HG02884 (cell line): ENCODE measurements at regions not wholly inside any gene's neighbourhood (a gene's known extent, or its start where the extent isn't known, plus 50 kb on each side); places are given as distances from the start of the nearest gene placed in this dataset.

Experiments
- ATAC-seq: cut with Tn5 transposase; IDR thresholded peaks from one replicate; pipeline ENCODE4 v1.9.1; 2021; ENCODE audit warnings: mild to moderate bottlenecking, moderate library complexity; ENCODE audit not compliant: unreplicated experiment

GRCh38 chr9:126151031-126151685 is 175.5 kb upstream of the MVB12B start:
- no peak for ATAC-seq

GRCh38 chr9:126151686-126152134 is 174.9 kb upstream of the MVB12B start:
- no peak for ATAC-seq

- no peak for ATAC-seq
Observed at GRCh38 chr9:126152622-126153362, 173.8 kb upstream of the MVB12B start.

- ATAC-seq = no peak
Observed at GRCh38 chr9:126153382-126153781, 173.2 kb upstream of the MVB12B start.

- no peak for ATAC-seq
Observed at GRCh38 chr9:126154182-126154827, 172.3 kb upstream of the MVB12B start.

DNA sequence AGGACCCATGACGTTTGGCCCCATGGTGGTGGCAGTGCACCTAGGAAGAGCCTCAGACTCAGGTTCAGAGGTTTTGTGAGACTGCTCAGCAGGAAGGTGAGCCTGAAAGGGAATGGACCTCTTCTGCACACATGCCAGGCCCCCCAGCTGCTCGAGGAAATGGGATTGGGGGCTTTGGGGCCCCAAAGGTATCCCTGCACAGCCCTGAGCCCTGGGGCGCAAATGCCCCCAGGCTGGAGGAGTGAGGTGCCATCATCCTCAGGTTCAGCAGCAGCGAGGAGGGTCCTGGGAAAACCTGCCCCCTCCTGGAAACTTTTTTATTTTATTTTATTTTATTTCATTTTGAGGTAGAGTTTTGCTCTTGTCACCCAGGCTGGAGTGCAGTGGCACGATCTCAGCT is 171.8 kb upstream of the MVB12B start:
- ATAC-seq = no peak

GRCh38 chr9:126155756-126156664 is 170.6 kb upstream of the MVB12B start:
- ATAC-seq = no peak

DNA sequence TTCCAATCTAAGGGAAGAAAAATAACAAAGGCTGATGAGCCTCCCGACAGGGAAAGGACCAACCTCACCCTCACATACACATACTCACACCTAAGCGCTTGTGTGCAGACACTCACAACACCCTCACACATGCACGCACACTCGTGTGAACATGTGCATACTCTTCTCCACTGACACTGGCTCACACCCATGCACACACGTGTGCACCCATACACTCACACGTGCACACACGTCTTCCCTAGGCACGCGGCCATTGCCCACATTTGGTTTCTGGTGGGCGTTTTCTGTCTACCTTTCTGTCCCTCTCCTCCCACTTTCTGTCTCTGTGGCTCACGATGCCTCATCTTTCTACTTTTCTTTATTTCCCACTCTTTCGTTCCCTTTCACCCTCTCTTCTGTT is 169.7 kb upstream of the MVB12B start:
- ATAC-seq = no peak

GRCh38 chr9:126157423-126157822 is 169.2 kb upstream of the MVB12B start:
- no peak for ATAC-seq

DNA sequence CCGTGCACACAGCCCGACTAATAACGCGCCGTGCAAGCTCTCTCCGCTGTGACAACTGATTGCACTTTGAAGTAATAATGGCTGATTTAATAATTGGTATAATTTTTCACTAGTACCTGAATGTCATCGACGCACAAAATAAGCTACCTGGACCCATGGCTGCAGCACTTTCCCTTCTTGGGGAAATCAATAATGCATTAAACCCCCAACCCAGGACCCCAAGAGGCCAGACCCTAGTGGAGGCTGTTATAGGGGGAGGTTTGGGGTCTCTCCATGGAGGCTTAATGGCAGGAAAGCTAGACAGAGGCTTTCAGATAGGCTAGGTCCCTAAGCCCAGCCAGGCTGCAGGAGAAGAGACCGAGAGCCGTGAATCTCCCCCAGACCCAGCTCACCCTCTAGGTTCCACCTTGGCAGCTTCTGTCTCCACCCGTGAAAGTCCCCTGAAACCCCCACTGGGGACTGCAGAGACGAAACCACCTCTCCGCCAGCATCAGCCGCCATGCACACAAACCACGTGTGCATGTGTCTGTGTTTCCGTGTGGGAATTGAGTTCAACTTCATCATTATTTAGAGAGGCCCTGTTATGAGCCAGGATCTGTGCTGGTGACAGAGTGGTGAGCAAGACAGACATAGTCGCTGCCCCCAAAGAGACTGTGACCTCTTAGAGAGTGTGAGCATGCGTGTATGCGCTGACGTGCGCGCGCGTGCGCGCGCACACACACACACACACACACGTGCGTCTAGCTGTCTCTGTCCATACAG is 168.6 kb upstream of the MVB12B start:
- no peak for ATAC-seq

DNA sequence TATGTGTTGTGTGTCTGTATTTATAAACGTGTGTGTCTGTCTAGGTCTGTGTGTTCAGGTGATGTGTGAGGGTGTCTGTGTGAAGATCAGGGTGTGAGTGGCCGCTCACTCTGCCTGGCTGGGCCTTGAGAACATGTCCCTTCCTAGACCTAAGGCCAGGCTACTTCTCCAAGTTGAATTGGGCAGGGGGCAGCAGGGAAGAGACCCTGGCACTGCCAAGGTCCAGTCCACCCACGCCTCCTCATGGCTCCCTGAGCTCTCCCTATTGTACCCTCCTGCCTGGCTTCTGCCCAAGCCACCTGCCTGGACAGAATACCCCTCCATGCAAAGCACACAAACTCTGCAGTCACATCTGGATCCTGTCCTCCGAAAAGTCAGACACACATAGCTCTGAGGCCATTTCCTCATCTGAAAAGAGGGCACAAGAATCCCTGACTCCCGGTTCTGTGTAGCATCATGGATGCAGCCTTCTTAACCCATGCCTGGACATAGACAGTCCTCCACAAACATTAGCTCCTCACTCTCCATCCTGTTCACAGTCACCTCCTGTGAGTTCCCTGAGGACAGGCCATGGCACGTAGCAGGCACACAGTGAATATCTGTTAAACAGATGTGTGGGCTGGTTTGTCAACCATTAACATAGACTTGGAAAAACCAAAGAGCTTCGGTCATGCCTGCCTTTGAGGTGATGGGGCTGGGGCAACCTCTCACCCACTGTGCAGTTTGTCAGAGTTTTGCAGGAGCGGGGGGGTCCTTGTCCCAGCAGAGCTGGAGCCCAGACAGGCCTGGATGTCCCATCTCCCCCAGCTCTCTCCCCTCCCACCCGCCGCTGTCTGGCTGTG is 167.8 kb upstream of the MVB12B start:
- no peak for ATAC-seq

- ATAC-seq = no peak
Observed at GRCh38 chr9:126159430-126160060, 167.1 kb upstream of the MVB12B start.

GRCh38 chr9:126160067-126160853 is 166.4 kb upstream of the MVB12B start:
- ATAC-seq = no peak

DNA sequence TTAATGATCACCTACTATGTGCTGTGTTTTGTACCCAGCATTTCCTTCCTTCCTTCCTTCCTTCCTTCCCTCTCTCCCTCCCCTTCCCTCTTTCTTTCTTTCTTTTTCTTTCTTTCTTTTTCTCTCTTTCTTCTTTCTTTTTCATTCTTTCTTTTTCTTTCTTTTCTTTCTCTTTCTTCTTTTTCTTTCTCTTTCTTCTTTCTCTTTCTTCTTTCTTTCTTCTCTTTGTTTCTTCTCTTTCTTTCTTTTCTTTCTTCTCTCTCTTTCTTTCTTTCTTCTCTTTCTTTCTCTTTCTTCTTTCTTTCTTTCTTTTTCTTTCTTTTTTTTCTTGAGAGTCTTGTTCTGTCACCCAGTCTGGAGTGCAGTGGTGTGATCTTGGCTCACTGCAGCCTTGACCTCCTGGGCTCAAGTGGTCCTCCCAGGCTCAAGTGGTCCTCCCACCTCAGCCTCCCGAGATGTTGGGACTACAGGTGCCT is 165.7 kb upstream of the MVB12B start:
- no peak for ATAC-seq

DNA sequence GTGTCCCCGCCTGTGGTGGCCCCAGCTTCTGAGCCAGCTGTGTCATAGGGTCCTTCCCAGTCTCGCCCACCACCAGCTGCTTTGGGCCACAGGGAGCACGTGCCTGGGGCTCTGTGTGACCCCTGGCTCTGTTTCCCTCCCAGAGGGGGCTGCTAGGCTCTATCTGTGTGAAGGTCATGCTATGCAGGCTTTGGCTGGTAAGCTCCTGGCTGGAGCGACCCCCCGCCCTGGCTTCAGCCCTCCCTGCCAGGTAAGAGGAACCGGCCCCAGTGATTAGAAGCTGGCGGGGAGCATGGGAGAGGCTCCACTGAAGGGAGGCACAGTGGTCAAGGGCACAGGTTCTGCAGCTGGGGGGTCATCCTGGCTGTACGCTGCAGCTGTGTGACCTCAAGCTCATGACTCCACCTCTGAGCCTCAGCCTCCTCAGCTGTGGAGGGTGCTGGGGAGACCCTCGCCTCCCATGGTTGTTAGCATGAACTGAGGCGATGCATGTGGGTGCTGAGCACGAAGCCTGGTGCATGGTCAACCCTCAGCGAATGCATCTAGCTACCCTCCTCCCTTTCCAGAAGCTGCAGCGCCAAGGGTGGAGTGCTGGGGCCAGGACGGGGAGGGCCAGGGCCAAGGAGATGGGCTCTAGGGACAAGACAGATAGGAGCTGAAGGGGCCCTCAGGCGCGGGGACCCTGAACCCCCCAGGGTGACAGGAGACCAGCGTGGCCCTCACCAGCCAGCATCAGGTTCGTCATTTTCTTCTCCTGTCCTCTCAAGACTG is 163.8 kb upstream of the MVB12B start:
- ATAC-seq = no peak

DNA sequence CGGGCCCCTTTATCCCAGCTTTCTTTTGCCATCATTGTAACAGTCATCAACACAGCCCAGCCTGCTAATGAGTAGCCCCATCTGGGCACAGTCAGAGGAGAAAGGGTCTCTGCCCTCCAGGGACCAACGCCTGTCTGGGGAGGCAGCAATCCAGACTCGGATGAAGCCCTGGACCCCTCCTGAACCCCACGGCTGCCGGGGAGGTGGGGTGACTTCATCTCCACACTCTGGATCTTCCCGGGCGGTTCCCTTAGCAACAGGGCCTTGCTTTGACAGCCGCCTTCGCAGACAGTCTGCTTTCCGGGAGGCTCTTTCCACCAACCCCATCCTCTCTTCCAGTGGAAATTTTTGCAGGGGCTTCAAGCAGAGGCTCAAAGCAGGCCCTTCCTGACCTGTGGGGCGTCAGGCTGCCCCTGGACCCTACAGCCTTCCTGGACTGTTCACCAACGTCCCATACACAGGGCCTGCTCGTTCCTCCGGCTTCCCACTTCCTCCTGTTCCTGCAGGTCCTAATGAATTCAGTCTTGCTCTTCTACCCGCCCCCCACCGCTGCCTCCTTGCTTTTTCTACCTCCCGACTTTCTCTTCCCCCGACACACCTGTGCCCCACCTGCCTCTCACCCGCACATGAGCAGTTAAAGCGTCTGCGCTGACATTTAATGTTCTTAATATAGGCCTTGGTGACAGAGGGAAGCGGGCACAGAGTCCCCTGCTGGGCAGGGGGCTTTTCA is 161.7 kb upstream of the MVB12B start:
- no peak for ATAC-seq

- ATAC-seq = no peak
Observed at GRCh38 chr9:126165755-126166154, 160.9 kb upstream of the MVB12B start.
